HepG2 (cell line): ENCODE measurements at regions not wholly inside any gene's neighbourhood (a gene's known extent, or its start where the extent isn't known, plus 50 kb on each side); places are given as distances from the start of the nearest gene placed in this dataset.

Source experiments
- ATAC-seq: fragments of 200-7000 bp; cut with Tn5 transposase; 3 replicates; pipeline ENCODE4 v1.9.1; 2020; ENCODE audit warnings: mild to moderate bottlenecking, moderate library complexity
- BruUV-seq: library from RNA; stranded (reverse); fragments of 400-500 nt; replicated peaks from 2 replicates; lab custom pipeline; 2021; lab: Mats Ljungman, UMichigan
- CTCF ChIA-PET: fragments of 300-600 bp; formaldehyde crosslinking; extraction: SDS; loops from one replicate; lab custom pipeline; 2021; ENCODE audit warnings: low total read pairs, inconsistent platforms, low intra/inter-chr PET ratio; lab: Yijun Ruan, JAX
- POLR2A ChIA-PET: fragments of 350-600 bp; sonication (Branson Sonifier 250); formaldehyde crosslinking; loops from one replicate; lab custom pipeline; 2020; ENCODE audit warnings: antibody characterized with exemption, inconsistent platforms; lab: Yijun Ruan, JAX
- DNase-seq: peaks from one replicate; pipeline ENCODE4 v3.0.0-alpha.2; 2015; ENCODE audit warnings: low spot score
- FAIRE-seq: peaks from 3 replicates; lab custom pipeline; 2011; peaks lifted over from hg19 to GRCh38; lab: Jason Lieb, UNC
- H2AFZ ChIP-seq: one replicate; pipeline ENCODE4 v1.6.1; 2011; ENCODE audit warnings: low read length, inconsistent platforms
- H3K27ac ChIP-seq: fragments of 300-600 bp; 3 replicates; pipeline ENCODE4 v1.8.0; 2011; ENCODE audit warnings: mixed run types, mild to moderate bottlenecking, mixed read lengths, low read length, inconsistent platforms; ENCODE audit not compliant: insufficient read depth; ENCODE audit errors: extremely low read length
- H3K27me3 ChIP-seq, 2 experiments: fragments of 200-600 bp in 1 of 2; 2 replicates in 1 of 2; 3 replicates in 1 of 2; pipeline versions ENCODE4 v1.6.0 to v1.8.0; 2011; ENCODE audit warnings: low read length in 2 of 2, mild to moderate bottlenecking in 2 of 2, moderate library complexity in 2 of 2, inconsistent platforms in 1 of 2; ENCODE audit not compliant: insufficient read depth in 2 of 2, control insufficient read depth in 1 of 2
- H3K36me3 ChIP-seq, 2 experiments: fragments of 200-600 bp in 1 of 2; replicated peaks in 1 of 2; 2 replicates in 1 of 2; 3 replicates in 1 of 2; pipeline versions ENCODE4 v1.5.1 to v1.8.0; 2011; ENCODE audit warnings: low read length in 2 of 2, inconsistent platforms in 1 of 2; ENCODE audit not compliant: insufficient read depth in 2 of 2, control insufficient read depth in 1 of 2
- H3K4me1 ChIP-seq: 2 replicates; pipeline ENCODE4 v1.5.1; 2012; ENCODE audit warnings: low read length, inconsistent platforms; ENCODE audit not compliant: insufficient read depth
- H3K4me2 ChIP-seq: 2 replicates; pipeline ENCODE4 v1.6.0; 2011; ENCODE audit warnings: low read depth, low read length, inconsistent platforms
- H3K4me3 ChIP-seq, 3 experiments: fragments of 200-600 bp in 1 of 3; sonication (generic), shearing (Covaris generic) in 1 of 3; replicated peaks in 1 of 3; 2 replicates each; pipeline ENCODE4 v1.5.1; 2011 to 2016; ENCODE audit warnings: low read length in 3 of 3, inconsistent platforms in 2 of 3, low read depth in 2 of 3, mild to moderate bottlenecking in 2 of 3, control low read depth in 1 of 3, mixed read lengths in 1 of 3; ENCODE audit not compliant: insufficient read depth in 1 of 3
- H3K79me2 ChIP-seq: one replicate; pipeline ENCODE4 v1.6.1; 2011; ENCODE audit warnings: low read length, inconsistent platforms; ENCODE audit not compliant: insufficient read depth
- H3K9ac ChIP-seq: 2 replicates; pipeline ENCODE4 v1.6.0; 2011; ENCODE audit warnings: mild to moderate bottlenecking, low read depth, low read length, inconsistent platforms; ENCODE audit not compliant: insufficient read depth
- H3K9me3 ChIP-seq: 2 replicates; pipeline ENCODE4 v1.5.1; 2012; ENCODE audit warnings: mild to moderate bottlenecking, low read length
- H4K20me1 ChIP-seq: 2 replicates; pipeline ENCODE4 v1.6.0; 2011; ENCODE audit warnings: inconsistent platforms, mild to moderate bottlenecking, low read length, moderate library complexity; ENCODE audit not compliant: insufficient read depth
- ARNT2 ChIP-seq: sonication (generic); formaldehyde crosslinking; IDR thresholded peaks from 2 replicates; pipeline ENCODE4 v1.8.0; 2022; ENCODE audit warnings: mild to moderate bottlenecking, low read depth, missing genetic modification reagents, moderate library complexity
- CTCF ChIP-seq: sonication (generic); formaldehyde crosslinking; IDR thresholded peaks from 2 replicates; pipeline ENCODE4 v1.5.0; 2020; ENCODE audit warnings: mild to moderate bottlenecking, missing genetic modification reagents, moderate library complexity
- IRF2 ChIP-seq: IDR thresholded peaks from 2 replicates; pipeline ENCODE4 v1.6.1; 2018; ENCODE audit warnings: missing genetic modification reagents, missing compliant biosample characterization
- KLF15 ChIP-seq: sonication (generic); formaldehyde crosslinking; IDR thresholded peaks from 2 replicates; pipeline ENCODE4 v1.8.1; 2023; ENCODE audit warnings: borderline replicate concordance, mild to moderate bottlenecking, inconsistent platforms, missing genetic modification reagents, mixed read lengths
- MBNL3 ChIP-seq: fragments of 250-450 bp; sonication (Bioruptor Pico); conservative IDR thresholded peaks from 2 replicates; pipeline ENCODE4 v1.8.0; 2022; ENCODE audit warnings: mild to moderate bottlenecking, inconsistent platforms
- REPIN1 ChIP-seq: sonication (generic); formaldehyde crosslinking; IDR thresholded peaks from 2 replicates; pipeline ENCODE4 v1.8.0; 2022; ENCODE audit warnings: missing genetic modification reagents, low read depth, mild to moderate bottlenecking, borderline replicate concordance
- SMC3 ChIP-seq: IDR thresholded peaks from 2 replicates; pipeline ENCODE4 v1.6.1; 2011; ENCODE audit warnings: low read length, improper control_type of control experiment
- SP140L ChIP-seq: sonication (generic); formaldehyde crosslinking; IDR thresholded peaks from 2 replicates; pipeline ENCODE4 v1.4.0; 2020; ENCODE audit warnings: missing genetic modification reagents, borderline replicate concordance
- TFAP4 ChIP-seq: sonication (generic); IDR thresholded peaks from 2 replicates; pipeline ENCODE4 v1.6.1; 2016; ENCODE audit warnings: low read depth, borderline replicate concordance
- ZNF530 ChIP-seq: sonication (generic); formaldehyde crosslinking; IDR thresholded peaks from 2 replicates; pipeline ENCODE4 v1.5.0; 2020; ENCODE audit warnings: low read depth, mild to moderate bottlenecking, missing genetic modification reagents
- ZNF552 ChIP-seq: sonication (generic); formaldehyde crosslinking; IDR thresholded peaks from 2 replicates; pipeline ENCODE4 v1.9.0; 2022; ENCODE audit warnings: missing genetic modification reagents, mild to moderate bottlenecking, borderline replicate concordance
- ZNF644 ChIP-seq: IDR thresholded peaks from 2 replicates; pipeline ENCODE4 v1.6.1; 2016; ENCODE audit warnings: low read depth
- ZNF724P ChIP-seq: sonication (generic); formaldehyde crosslinking; IDR thresholded peaks from 2 replicates; pipeline ENCODE4 v1.8.0; 2022; ENCODE audit warnings: missing genetic modification reagents, borderline replicate concordance
- ZSCAN12 ChIP-seq: sonication (generic); formaldehyde crosslinking; IDR thresholded peaks from 2 replicates; pipeline ENCODE4 v1.9.0; 2021; ENCODE audit warnings: mild to moderate bottlenecking, missing genetic modification reagents
- WGBS: methylation state at CpG from one replicate; pipeline ENCODE4 v1.1.6; 2017; ENCODE audit warnings: low lambda C conversion rate; 5-methylcytosine and 5-hydroxymethylcytosine counted together
- in situ Hi-C: cut with HindIII; loops from 2 replicates; pipeline ENCODE4 v1.10.0; 2017; ENCODE audit warnings: low pct_unique_long_range_greater_than_20kb; ENCODE audit not compliant: extremely low pct_ligation_motif_present
- intact Hi-C: fragments of 100-400 bp; cut with micrococcal nuclease; formaldehyde crosslinking; loops from one replicate; pipeline ENCODE4 v1.10.0; 2022; ENCODE audit not compliant: unreplicated experiment
- TF ChIP-seq, protein P1 (sequence below): sonication (generic); formaldehyde crosslinking; IDR thresholded peaks from 2 replicates; pipeline ENCODE4 v1.5.0; 2020; ENCODE audit warnings: missing genetic modification reagents
- TF ChIP-seq, protein P2 (sequence below): sonication (generic); formaldehyde crosslinking; IDR thresholded peaks from 2 replicates; pipeline ENCODE4 v1.4.0; 2020; ENCODE audit warnings: missing genetic modification reagents

GRCh38 chr7:25860275-25861163, 291.5 kb upstream of the NFE2L3 start:
- POLR2A ChIA-PET: no interaction called here
- ATAC-seq (no peak), FAIRE-seq (no peak), DNase-seq (no peak)
- H2AFZ ChIP-seq: no peak overlapping the region
- no peak for TF ChIP-seq SMC3
- TF ChIP-seq KLF15 (CRISPR knock-in tag): no peak
- TF ChIP-seq ZSCAN12 (CRISPR knock-in tag): no peak
- TF ChIP-seq ARNT2 (CRISPR knock-in tag): no peak
- no peak for TF ChIP-seq CTCF (CRISPR knock-in tag)
- TF ChIP-seq IRF2 (CRISPR knock-in tag): no peak
- TF ChIP-seq, protein P1, sequence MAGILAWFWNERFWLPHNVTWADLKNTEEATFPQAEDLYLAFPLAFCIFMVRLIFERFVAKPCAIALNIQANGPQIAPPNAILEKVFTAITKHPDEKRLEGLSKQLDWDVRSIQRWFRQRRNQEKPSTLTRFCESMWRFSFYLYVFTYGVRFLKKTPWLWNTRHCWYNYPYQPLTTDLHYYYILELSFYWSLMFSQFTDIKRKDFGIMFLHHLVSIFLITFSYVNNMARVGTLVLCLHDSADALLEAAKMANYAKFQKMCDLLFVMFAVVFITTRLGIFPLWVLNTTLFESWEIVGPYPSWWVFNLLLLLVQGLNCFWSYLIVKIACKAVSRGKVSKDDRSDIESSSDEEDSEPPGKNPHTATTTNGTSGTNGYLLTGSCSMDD: no peak
- no peak for TF ChIP-seq ZNF530
- TF ChIP-seq, protein P2, sequence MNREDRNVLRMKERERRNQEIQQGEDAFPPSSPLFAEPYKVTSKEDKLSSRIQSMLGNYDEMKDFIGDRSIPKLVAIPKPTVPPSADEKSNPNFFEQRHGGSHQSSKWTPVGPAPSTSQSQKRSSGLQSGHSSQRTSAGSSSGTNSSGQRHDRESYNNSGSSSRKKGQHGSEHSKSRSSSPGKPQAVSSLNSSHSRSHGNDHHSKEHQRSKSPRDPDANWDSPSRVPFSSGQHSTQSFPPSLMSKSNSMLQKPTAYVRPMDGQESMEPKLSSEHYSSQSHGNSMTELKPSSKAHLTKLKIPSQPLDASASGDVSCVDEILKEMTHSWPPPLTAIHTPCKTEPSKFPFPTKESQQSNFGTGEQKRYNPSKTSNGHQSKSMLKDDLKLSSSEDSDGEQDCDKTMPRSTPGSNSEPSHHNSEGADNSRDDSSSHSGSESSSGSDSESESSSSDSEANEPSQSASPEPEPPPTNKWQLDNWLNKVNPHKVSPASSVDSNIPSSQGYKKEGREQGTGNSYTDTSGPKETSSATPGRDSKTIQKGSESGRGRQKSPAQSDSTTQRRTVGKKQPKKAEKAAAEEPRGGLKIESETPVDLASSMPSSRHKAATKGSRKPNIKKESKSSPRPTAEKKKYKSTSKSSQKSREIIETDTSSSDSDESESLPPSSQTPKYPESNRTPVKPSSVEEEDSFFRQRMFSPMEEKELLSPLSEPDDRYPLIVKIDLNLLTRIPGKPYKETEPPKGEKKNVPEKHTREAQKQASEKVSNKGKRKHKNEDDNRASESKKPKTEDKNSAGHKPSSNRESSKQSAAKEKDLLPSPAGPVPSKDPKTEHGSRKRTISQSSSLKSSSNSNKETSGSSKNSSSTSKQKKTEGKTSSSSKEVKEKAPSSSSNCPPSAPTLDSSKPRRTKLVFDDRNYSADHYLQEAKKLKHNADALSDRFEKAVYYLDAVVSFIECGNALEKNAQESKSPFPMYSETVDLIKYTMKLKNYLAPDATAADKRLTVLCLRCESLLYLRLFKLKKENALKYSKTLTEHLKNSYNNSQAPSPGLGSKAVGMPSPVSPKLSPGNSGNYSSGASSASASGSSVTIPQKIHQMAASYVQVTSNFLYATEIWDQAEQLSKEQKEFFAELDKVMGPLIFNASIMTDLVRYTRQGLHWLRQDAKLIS (CRISPR knock-in tag): no peak
- TF ChIP-seq REPIN1 (CRISPR knock-in tag): no peak
- TF ChIP-seq ZNF724P: no peak
- TF ChIP-seq MBNL3 (CRISPR knock-in tag): no peak
- TF ChIP-seq ZNF552 (CRISPR knock-in tag): no peak
- no peak for TF ChIP-seq TFAP4
- no peak for TF ChIP-seq SP140L (CRISPR knock-in tag)
- TF ChIP-seq ZNF644 (CRISPR knock-in tag): no peak
- H3K27me3 ChIP-seq: peaks cover 3 to 70% of the 10 kb centered on the region in 2 experiments
- in situ Hi-C loops: no loop called here
- H3K4me2 ChIP-seq: no peak overlapping the region
- CTCF ChIA-PET: no interaction called here
- H3K79me2 ChIP-seq: no peaks in the 10 kb centered on the region
- no peaks in the 10 kb centered on the region for H3K36me3 ChIP-seq
- 45% methylated on average over 31 of the region's 36 CpGs for WGBS
- no TSS peak for BruUV-seq
- intact Hi-C loops: no loop called here
- H3K27ac ChIP-seq: no peak overlapping the region
- H3K9me3 ChIP-seq: no peaks in the 10 kb centered on the region
- H3K9ac ChIP-seq: no peak overlapping the region
- H4K20me1 ChIP-seq: no peaks in the 10 kb centered on the region
- H3K4me1 ChIP-seq: peaks cover 22% of the 10 kb centered on the region
- H3K4me3 ChIP-seq: no peak overlapping the region
